DND-41 (cell line): ENCODE measurements at regions not wholly inside any gene's neighbourhood (a gene's known extent, or its start where the extent isn't known, plus 50 kb on each side); places are given as distances from the start of the nearest gene placed in this dataset.

Source experiments
- EZH2 ChIP-seq: IDR thresholded peaks from 3 replicates; pipeline ENCODE4 v1.6.1; 2012; ENCODE audit warnings: borderline replicate concordance, low read depth, mild to moderate bottlenecking, moderate library complexity, low read length, inconsistent platforms; ENCODE audit not compliant: severe bottlenecking
- TF ChIP-seq, protein P1 (sequence below): IDR thresholded peaks from 2 replicates; pipeline ENCODE4 v1.5.1; 2012; ENCODE audit warnings: borderline replicate concordance, low read length, moderate library complexity, mild to moderate bottlenecking; ENCODE audit not compliant: poor library complexity, severe bottlenecking; ENCODE audit errors: extremely low read depth

DNA sequence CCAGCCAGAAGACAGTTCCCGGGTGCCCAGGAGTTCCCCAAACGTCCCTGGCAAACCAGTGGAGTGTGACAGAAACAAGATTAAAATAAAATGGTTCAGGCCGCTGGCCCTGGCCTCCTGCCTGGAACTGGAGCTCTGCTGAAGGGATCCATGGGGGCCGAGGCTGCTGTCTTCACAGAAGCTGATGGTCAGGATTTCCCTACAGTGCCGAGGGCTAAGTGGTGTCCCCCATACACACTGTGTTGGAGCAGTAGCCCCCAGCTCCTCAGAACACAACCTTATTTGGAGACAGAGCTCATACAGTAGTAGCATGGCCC, 55.9 kb downstream of the MRPL36 start:
- TF ChIP-seq, protein P1, sequence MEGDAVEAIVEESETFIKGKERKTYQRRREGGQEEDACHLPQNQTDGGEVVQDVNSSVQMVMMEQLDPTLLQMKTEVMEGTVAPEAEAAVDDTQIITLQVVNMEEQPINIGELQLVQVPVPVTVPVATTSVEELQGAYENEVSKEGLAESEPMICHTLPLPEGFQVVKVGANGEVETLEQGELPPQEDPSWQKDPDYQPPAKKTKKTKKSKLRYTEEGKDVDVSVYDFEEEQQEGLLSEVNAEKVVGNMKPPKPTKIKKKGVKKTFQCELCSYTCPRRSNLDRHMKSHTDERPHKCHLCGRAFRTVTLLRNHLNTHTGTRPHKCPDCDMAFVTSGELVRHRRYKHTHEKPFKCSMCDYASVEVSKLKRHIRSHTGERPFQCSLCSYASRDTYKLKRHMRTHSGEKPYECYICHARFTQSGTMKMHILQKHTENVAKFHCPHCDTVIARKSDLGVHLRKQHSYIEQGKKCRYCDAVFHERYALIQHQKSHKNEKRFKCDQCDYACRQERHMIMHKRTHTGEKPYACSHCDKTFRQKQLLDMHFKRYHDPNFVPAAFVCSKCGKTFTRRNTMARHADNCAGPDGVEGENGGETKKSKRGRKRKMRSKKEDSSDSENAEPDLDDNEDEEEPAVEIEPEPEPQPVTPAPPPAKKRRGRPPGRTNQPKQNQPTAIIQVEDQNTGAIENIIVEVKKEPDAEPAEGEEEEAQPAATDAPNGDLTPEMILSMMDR, result no peak
- TF ChIP-seq EZH2, result no peak
